Neuron (in vitro differentiated cells): ENCODE measurements at regions not wholly inside any gene's neighbourhood (a gene's known extent, or its start where the extent isn't known, plus 50 kb on each side); places are given as distances from the start of the nearest gene placed in this dataset.

ENCODE experiments used
- H2AFZ ChIP-seq: one replicate; pipeline ENCODE4 v1.6.1; 2013; ENCODE audit warnings: low read depth, mild to moderate bottlenecking, inconsistent platforms, low read length, moderate library complexity
- H3K27me3 ChIP-seq: one replicate; pipeline ENCODE4 v1.6.1; 2013; ENCODE audit warnings: low read length; ENCODE audit not compliant: insufficient read depth
- H3K36me3 ChIP-seq: one replicate; pipeline ENCODE4 v1.6.1; 2013; ENCODE audit warnings: low read length; ENCODE audit not compliant: insufficient read depth
- H3K4me1 ChIP-seq: one replicate; pipeline ENCODE4 v1.6.1; 2013; ENCODE audit warnings: low read length; ENCODE audit not compliant: insufficient read depth
- H3K4me3 ChIP-seq: 2 replicates; pipeline ENCODE4 v1.5.1; 2013; ENCODE audit warnings: mild to moderate bottlenecking, low read length, moderate library complexity
- H3K9me3 ChIP-seq: one replicate; pipeline ENCODE4 v1.6.1; 2013; ENCODE audit warnings: low read length

- Histone ChIP-seq H3K9me3 (no peaks in the 10 kb centered on the region), H3K4me1 (no peaks in the 10 kb centered on the region), H3K4me3 (no peak overlapping the region), H3K27me3 (no peaks in the 10 kb centered on the region), H3K36me3 (no peaks in the 10 kb centered on the region), H2AFZ (no peak overlapping the region)
Observed at GRCh38 chr20:21874127-21874526, 168.7 kb downstream of the PAX1 start.

- Histone ChIP-seq H3K4me1 (no peaks in the 10 kb centered on the region), H3K4me3 (no peak overlapping the region), H3K36me3 (no peaks in the 10 kb centered on the region)
Observed at GRCh38 chr20:21873291-21873690, 167.8 kb downstream of the PAX1 start.

GRCh38 chr20:21867811-21868210 is 162.3 kb downstream of the PAX1 start:
- Histone ChIP-seq H3K4me3 (no peak overlapping the region), H3K9me3 (no peaks in the 10 kb centered on the region), H3K36me3 (no peaks in the 10 kb centered on the region), H3K4me1 (no peaks in the 10 kb centered on the region), H2AFZ (no peak overlapping the region), H3K27me3 (no peaks in the 10 kb centered on the region)

More at GRCh38 chr20:21873291-21873690, 167.8 kb downstream of the PAX1 start:
- H3K9me3 ChIP-seq = no peaks in the 10 kb centered on the region
- H3K27me3 ChIP-seq = no peaks in the 10 kb centered on the region
- no peak overlapping the region for H2AFZ ChIP-seq

DNA sequence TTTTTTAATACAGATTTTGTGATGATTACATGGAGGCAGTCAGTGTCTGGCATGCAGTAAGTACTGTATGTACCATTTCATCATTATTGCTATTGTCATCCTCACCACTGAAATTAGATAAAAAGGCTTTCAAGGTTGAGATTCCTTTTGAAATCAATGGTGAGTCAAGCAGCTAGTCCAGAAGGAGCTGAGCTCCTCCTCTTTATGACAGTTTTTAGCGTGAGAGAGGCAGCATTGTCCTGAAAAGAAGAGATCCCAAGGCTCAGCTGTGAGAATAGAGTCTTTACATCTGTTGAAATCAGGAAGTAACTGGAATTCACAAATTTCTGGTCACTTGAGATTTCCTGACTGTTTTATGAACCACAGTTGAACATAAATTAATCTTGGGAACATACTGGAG is 161.9 kb downstream of the PAX1 start:
- Histone ChIP-seq H3K36me3 (no peaks in the 10 kb centered on the region), H2AFZ (no peak overlapping the region), H3K4me1 (no peaks in the 10 kb centered on the region), H3K4me3 (no peak overlapping the region), H3K9me3 (no peaks in the 10 kb centered on the region), H3K27me3 (no peaks in the 10 kb centered on the region)

DNA sequence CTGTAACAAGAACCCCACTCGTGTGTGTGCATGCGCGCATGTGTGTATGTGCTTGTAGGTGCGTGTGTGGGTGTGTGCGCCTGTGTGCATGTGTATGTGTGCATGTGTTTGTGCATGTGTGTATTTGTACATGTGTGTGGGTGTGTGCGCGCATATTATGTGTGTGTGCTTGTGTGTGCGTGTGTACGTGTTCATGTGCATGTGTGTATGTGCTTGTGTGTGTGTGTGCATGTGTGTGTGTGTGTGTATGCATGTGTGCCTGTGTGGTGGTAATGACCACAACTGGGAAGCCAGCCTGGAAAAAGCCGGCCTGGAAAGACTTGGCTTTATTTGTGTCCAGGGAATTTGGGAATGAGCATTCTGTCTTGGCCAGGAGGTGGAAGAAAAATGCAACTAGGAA is 157.5 kb downstream of the PAX1 start:
- Histone ChIP-seq H3K4me1 (no peaks in the 10 kb centered on the region), H3K36me3 (no peaks in the 10 kb centered on the region), H2AFZ (no peak overlapping the region), H3K9me3 (no peaks in the 10 kb centered on the region), H3K27me3 (no peaks in the 10 kb centered on the region), H3K4me3 (no peak overlapping the region)

GRCh38 chr20:21862259-21862946 is 156.9 kb downstream of the PAX1 start:
- H3K27me3 ChIP-seq = no peaks in the 10 kb centered on the region
- no peak overlapping the region for H3K4me3 ChIP-seq
- no peak overlapping the region for H2AFZ ChIP-seq
- no peaks in the 10 kb centered on the region for H3K36me3 ChIP-seq
- H3K4me1 ChIP-seq = no peaks in the 10 kb centered on the region
- H3K9me3 ChIP-seq = no peaks in the 10 kb centered on the region

- no peak overlapping the region for H3K4me3 ChIP-seq
- H3K9me3 ChIP-seq = no peaks in the 10 kb centered on the region
- no peaks in the 10 kb centered on the region for H3K4me1 ChIP-seq
- H3K36me3 ChIP-seq = no peaks in the 10 kb centered on the region
- no peaks in the 10 kb centered on the region for H3K27me3 ChIP-seq
- H2AFZ ChIP-seq = no peak overlapping the region
Observed at GRCh38 chr20:21840991-21841390, 135.5 kb downstream of the PAX1 start.

- Histone ChIP-seq H3K4me3 (no peak overlapping the region), H2AFZ (no peak overlapping the region), H3K36me3 (no peaks in the 10 kb centered on the region), H3K4me1 (no peaks in the 10 kb centered on the region), H3K9me3 (no peaks in the 10 kb centered on the region), H3K27me3 (no peaks in the 10 kb centered on the region)
Observed at GRCh38 chr20:21839982-21840381, 134.5 kb downstream of the PAX1 start.

DNA sequence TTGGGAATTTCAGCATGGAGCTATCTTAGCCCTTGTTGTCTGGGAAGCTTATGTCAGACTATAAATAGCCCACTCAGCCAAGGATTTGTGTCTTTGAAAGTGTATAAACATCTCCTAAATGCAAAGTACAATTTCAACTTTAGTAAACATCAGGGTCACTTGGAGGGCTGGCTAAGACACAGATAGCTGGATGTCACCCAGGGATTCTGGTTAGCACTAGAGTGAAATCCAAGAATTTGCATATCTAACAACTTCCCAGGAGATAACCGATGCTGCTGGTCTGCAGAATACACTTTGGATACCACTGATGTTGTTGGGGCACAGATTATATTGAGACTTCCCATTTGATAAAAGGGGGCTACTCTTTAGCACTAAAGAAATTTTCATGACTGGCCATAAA is 130.9 kb downstream of the PAX1 start:
- Histone ChIP-seq H2AFZ (no peak overlapping the region), H3K4me3 (no peak overlapping the region), H3K27me3 (no peaks in the 10 kb centered on the region), H3K4me1 (no peaks in the 10 kb centered on the region), H3K36me3 (no peaks in the 10 kb centered on the region), H3K9me3 (no peaks in the 10 kb centered on the region)

DNA sequence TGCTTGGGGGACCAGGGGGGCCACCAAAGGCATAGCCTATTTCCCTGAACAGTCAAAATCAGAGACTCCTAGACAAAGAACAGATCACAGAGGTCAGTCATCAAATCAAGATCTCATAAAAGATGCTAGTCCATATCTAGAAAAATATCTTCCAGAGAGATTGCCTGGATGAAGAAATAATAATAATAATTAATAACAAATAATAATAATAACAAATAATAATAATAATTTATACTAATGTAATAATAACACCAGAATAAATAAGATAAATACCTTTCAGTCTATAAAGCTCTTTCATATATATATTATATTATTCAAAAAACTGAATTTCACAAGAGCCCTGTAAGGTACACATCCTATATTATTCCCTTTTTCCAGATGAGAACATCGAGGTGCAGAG is 129.6 kb downstream of the PAX1 start:
- Histone ChIP-seq H3K27me3 (no peaks in the 10 kb centered on the region), H3K36me3 (no peaks in the 10 kb centered on the region), H2AFZ (no peak overlapping the region), H3K4me1 (no peaks in the 10 kb centered on the region), H3K9me3 (no peaks in the 10 kb centered on the region), H3K4me3 (no peak overlapping the region)

DNA sequence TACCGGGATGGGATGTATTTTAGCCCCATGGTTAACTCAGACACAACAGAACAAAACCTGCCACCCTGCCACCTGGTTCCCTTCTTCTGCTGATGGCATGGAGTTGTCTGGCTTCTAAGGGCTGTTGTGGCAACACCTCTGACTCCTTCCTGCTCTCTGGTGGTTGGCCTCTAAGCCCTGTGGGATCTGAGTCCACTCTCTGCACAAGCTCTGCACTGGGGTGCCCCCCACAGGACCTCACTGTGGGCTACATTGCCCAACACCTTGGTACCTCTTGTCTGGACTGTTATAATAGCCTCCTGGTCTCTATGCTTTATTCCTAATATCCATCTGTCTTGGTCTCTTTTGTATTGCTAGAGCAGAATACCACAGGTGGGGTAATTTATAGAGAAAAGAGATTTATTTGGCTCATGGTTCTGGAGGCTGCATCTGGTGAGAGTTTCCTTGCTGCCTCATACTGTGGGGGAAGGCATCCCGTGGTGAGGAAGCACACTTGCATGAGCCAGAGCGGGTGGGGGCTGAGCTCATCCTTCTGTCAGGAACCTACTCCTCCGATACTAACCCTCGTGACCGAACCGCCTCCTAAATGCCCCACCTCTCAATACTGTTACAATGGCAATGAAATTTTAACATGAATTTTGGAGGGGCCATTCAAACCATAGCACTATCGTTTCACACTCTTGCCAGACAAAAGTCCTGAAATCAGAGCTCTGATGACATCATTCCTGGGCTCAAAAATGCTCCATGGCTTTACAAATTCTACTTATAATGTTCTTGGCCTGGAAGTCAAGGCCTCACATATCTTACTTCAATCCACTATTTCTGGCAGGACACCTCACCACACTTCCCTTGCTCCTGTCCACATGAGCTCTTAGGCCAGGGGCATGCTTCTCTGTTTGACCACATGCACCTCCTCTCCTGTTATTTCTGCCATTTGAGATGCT is 127.2 kb downstream of the PAX1 start:
- Histone ChIP-seq H3K4me3 (no peak overlapping the region), H3K36me3 (no peaks in the 10 kb centered on the region), H3K4me1 (no peaks in the 10 kb centered on the region), H2AFZ (no peak overlapping the region), H3K27me3 (no peaks in the 10 kb centered on the region), H3K9me3 (no peaks in the 10 kb centered on the region)

DNA sequence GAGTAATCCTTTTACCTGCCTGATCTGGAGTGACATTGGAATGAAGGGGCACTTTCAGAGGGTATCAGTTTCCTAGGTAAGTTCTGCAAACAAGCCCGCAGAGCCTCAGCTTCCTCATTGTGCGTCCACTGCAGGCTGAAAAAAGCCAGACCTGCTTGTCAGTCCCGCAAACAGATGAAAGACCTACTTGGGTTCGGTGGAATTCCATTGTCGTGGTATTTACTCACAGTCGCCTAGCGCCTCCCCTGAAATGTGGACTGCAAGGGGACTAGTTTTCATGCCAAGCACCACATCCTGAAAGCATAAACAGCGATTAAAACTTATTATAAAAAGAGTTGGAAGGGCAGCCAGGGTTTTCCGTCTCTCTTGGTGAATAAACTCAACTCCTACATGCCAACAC is 121.5 kb downstream of the PAX1 start:
- H3K27me3 ChIP-seq = no peaks in the 10 kb centered on the region
- no peak overlapping the region for H2AFZ ChIP-seq
- no peaks in the 10 kb centered on the region for H3K9me3 ChIP-seq
- H3K4me3 ChIP-seq = no peak overlapping the region
- H3K36me3 ChIP-seq = no peaks in the 10 kb centered on the region
- H3K4me1 ChIP-seq = no peaks in the 10 kb centered on the region

DNA sequence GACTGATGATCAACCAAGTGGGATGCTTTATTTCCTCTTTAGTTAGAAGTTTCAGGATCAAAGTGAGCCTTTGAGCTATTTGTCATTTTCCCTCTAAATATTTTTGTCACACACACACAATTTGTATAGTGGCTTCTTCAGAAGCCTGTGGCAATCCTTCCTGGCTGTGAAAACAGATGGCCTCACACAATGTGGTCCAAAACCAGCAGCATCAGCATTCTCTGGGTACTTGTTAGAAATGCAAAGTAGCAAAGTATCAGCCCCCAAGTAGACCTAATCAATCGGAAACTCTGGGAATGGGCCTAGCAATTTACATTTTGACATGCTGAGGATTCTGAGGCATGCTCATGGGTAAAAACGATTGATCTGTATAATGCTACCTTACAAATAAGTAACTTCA is 115.9 kb downstream of the PAX1 start:
- H3K4me1 ChIP-seq = no peaks in the 10 kb centered on the region
- H3K36me3 ChIP-seq = no peaks in the 10 kb centered on the region
- no peaks in the 10 kb centered on the region for H3K9me3 ChIP-seq
- no peak overlapping the region for H3K4me3 ChIP-seq
- no peak overlapping the region for H2AFZ ChIP-seq
- no peaks in the 10 kb centered on the region for H3K27me3 ChIP-seq
